Esophagus squamous epithelium (tissue), 5 donors: ENCODE measurements at regions not wholly inside any gene's neighbourhood (a gene's known extent, or its start where the extent isn't known, plus 50 kb on each side); places are given as distances from the start of the nearest gene placed in this dataset.

Experiments
- DNase-seq: peaks from one replicate; lab custom pipeline; 2025; lab: John Stamatoyannopoulos, UW
- H3K27ac ChIP-seq, 4 donors: fragments of 200-600 bp; sonication (generic); one replicate each; pipeline ENCODE4 v1.5.1; 2016 to 2019; ENCODE audit warnings: mild to moderate bottlenecking in 1 of 4
- H3K27me3 ChIP-seq, 4 donors: fragments of 200-600 bp; sonication (generic); 1 replicate in 3 of 4; 2 replicates in 1 of 4; pipeline versions ENCODE4 v1.5.1 to v1.6.0; 2017 to 2021; ENCODE audit warnings: antibody characterized with exemption in 1 of 4
- H3K36me3 ChIP-seq, 3 donors: fragments of 200-600 bp; sonication (generic); one replicate each; pipeline ENCODE4 v1.5.1; 2016 to 2019
- H3K4me1 ChIP-seq, 3 donors: fragments of 200-600 bp; sonication (generic); one replicate each; pipeline ENCODE4 v1.5.1; 2017 to 2019
- H3K4me3 ChIP-seq, 4 donors: fragments of 200-600 bp; sonication (generic); 1 replicate in 3 of 4; 2 replicates in 1 of 4; pipeline ENCODE4 v1.5.1; 2016 to 2019; ENCODE audit warnings: mild to moderate bottlenecking in 2 of 4, moderate library complexity in 1 of 4
- H3K9me3 ChIP-seq, 3 donors: fragments of 200-600 bp; sonication (generic); one replicate each; pipeline ENCODE4 v1.5.1; 2016 to 2019
- POLR2A ChIP-seq, 4 donors: fragments of 450-650 bp; IDR thresholded peaks; one replicate each; pipeline ENCODE4 v1.6.1; 2017; ENCODE audit warnings: antibody characterized with exemption in 4 of 4, mild to moderate bottlenecking in 4 of 4, moderate library complexity in 3 of 4
- WGBS, 2 donors: methylation state at CpG; one replicate each; pipeline ENCODE4 v1.1.5; 2018; 5-methylcytosine and 5-hydroxymethylcytosine counted together
- intact Hi-C: fragments of 100-400 bp; cut with DNase I; formaldehyde crosslinking; loops from one replicate; pipeline ENCODE4 v1.15.0; 2022
- TF ChIP-seq, protein P1 (sequence below), 6 experiments: fragments of 450-650 bp in 4 of 6; fragments of 200-600 bp in 2 of 6; sonication (generic) in 2 of 6; IDR thresholded peaks; one replicate each; pipeline ENCODE4 v1.5.1; 2016 to 2019; ENCODE audit warnings: antibody characterized with exemption in 6 of 6, mild to moderate bottlenecking in 4 of 6, moderate library complexity in 4 of 6
- donor health status: DM: yes; HTN: yes; CAD: no.

DNA sequence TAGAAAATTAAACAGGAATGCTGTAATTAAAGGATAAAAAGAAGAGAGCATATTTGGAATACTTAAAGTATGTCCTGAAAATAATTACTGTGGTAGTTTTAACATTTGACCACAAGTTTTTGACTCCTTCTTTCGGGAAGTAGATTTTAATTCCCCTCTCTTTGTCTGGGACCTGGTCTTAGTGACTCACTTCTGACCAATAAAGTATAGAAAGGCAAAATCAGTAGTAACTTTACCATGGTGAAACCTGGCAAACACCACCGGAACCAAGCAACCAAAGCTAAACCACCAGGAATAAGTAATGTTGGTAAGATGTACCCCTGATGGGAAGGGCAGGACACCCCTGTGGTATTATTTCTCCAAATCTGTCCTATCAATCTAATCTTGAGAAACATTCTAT, 314.8 kb downstream of the PDHA2 start:
- Histone ChIP-seq H3K4me3 (no peak overlapping the region), H3K36me3 (no peaks in the 10 kb centered on the region), H3K9me3 (no peaks in the 10 kb centered on the region), H3K27me3 (no peaks in the 10 kb centered on the region), H3K4me1 (no peaks in the 10 kb centered on the region), H3K27ac (no peak overlapping the region)
- TF ChIP-seq, protein P1, sequence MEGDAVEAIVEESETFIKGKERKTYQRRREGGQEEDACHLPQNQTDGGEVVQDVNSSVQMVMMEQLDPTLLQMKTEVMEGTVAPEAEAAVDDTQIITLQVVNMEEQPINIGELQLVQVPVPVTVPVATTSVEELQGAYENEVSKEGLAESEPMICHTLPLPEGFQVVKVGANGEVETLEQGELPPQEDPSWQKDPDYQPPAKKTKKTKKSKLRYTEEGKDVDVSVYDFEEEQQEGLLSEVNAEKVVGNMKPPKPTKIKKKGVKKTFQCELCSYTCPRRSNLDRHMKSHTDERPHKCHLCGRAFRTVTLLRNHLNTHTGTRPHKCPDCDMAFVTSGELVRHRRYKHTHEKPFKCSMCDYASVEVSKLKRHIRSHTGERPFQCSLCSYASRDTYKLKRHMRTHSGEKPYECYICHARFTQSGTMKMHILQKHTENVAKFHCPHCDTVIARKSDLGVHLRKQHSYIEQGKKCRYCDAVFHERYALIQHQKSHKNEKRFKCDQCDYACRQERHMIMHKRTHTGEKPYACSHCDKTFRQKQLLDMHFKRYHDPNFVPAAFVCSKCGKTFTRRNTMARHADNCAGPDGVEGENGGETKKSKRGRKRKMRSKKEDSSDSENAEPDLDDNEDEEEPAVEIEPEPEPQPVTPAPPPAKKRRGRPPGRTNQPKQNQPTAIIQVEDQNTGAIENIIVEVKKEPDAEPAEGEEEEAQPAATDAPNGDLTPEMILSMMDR (IDR thresholded peaks at IDR 0.05): no peak
- no peak for TF ChIP-seq POLR2A (IDR thresholded peaks at IDR 0.05)
- intact Hi-C loops: no loop called here
- WGBS, 2 donors: 62 to 76% methylated on average over 2 of the region's 2 CpGs
- no peak for DNase-seq

DNA sequence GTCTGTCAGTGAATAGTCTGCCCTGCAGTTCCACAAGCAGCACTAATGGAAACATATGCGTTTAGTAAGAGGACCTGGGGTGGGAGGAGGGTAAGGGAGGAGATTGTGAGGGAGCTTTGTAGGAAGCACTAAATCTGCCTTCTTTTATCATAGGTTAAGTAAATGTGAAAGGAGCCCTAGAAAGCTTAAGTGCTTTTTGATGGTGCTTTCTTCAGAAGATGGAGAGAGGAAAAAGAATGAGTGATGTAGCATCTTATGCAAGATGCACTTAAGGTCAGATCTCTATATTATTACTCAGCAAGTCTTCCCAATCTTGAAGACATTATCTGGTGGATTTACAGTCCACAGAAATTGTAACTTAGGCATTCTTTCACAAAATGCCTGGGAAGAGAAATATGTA, 322.7 kb downstream of the PDHA2 start:
- no peak overlapping the region for H3K4me3 ChIP-seq
- H3K4me1 ChIP-seq: no peaks in the 10 kb centered on the region
- TF ChIP-seq, protein P1 (IDR thresholded peaks at IDR 0.05): no peak
- TF ChIP-seq POLR2A (IDR thresholded peaks at IDR 0.05): no peak
- 63 to 80% methylated on average over 1 of the region's 1 CpG for WGBS, 2 donors
- H3K27ac ChIP-seq: no peak overlapping the region
- intact Hi-C loops: no loop called here
- no peak for DNase-seq
- H3K9me3 ChIP-seq: peaks cover 0 to 8% (median 0%) of the 10 kb centered on the region in 3 donors
- H3K36me3 ChIP-seq: no peaks in the 10 kb centered on the region
- H3K27me3 ChIP-seq: no peaks in the 10 kb centered on the region

DNA sequence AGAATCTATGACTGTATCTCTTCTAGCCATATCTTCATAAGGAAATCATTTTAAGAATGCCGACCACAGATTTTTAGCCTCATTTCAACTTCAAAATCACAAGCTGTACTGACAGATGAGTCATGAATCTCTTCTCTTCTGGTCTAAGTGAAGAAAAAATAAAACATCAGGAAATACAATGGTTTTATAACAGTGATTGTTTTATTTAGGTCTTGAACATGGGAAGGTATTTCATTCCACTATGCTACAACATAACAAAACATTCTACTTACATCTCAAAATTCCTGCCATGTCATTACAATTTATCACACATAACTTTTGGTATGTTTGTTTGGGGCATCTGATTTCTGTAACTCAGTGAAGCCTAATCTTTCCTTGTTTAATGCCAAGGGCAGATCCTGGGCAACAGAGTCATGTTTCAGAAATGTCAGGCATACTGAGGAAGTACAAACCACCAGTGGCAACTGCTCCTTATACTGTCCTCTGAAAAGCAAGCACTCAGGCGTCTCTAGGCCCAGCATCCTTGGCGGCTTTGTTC, 325.0 kb downstream of the PDHA2 start:
- DNase-seq: no peak
- TF ChIP-seq POLR2A (IDR thresholded peaks at IDR 0.05): no peak
- TF ChIP-seq, protein P1 (IDR thresholded peaks at IDR 0.05): no peak
- Histone ChIP-seq H3K9me3 (peaks cover 0 to 9% (median 0%) of the 10 kb centered on the region in 3 donors), H3K36me3 (no peaks in the 10 kb centered on the region), H3K27ac (no peak overlapping the region), H3K4me1 (no peaks in the 10 kb centered on the region), H3K27me3 (no peaks in the 10 kb centered on the region), H3K4me3 (no peak overlapping the region)
- 50 to 81% methylated on average over 3 of the region's 3 CpGs for WGBS, 2 donors
- intact Hi-C loops: no loop called here

DNA sequence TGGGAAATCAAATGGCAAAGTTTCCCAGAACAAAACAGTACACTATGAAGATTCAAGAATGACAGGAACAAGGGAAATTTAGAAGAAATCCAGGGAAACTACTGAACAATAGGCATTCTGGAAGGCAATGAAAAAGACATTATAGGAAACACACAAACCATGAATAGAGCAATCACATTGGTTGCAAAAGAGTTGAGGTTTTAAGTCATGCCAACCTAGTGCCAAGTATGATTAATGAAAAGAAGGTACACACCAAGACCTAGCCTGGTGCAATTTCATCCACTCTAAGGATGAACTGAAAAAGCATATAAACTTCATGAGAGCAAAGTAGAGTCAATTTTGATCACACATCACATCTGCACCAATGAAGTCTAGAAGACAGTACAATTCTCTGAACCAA, 326.9 kb downstream of the PDHA2 start:
- no peaks in the 10 kb centered on the region for H3K36me3 ChIP-seq
- H3K4me1 ChIP-seq: no peaks in the 10 kb centered on the region
- intact Hi-C loops: no loop called here
- TF ChIP-seq POLR2A (IDR thresholded peaks at IDR 0.05): no peak
- TF ChIP-seq, protein P1 (IDR thresholded peaks at IDR 0.05): no peak
- H3K27me3 ChIP-seq: no peaks in the 10 kb centered on the region
- H3K4me3 ChIP-seq: no peak overlapping the region
- no peak overlapping the region for H3K27ac ChIP-seq
- peaks cover 0 to 16% (median 0%) of the 10 kb centered on the region in 3 donors for H3K9me3 ChIP-seq
- DNase-seq: no peak

DNA sequence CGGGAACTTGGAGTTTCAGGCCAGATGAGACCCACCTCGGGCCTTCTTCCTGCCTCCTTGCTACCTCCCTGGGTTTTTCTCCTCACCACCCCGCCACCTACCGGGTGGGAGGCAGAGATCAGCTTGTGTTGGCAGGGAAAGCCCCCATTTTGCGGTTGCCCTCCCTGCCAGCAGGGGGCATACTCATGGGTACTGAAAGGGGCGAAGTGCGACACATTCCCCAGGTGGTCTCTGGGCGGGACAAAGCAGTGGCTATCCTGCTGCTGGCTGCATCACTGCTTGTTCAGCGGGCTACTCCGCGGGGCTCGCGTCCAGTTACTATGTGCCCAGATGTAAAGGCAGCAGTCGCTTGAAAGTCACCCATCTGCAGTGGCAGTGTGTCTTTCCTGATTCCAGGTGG, 330.3 kb downstream of the PDHA2 start:
- Histone ChIP-seq H3K27me3 (no peaks in the 10 kb centered on the region), H3K4me3 (no peak overlapping the region), H3K4me1 (no peaks in the 10 kb centered on the region), H3K27ac (no peak overlapping the region), H3K36me3 (no peaks in the 10 kb centered on the region), H3K9me3 (peaks cover 0 to 9% (median 0%) of the 10 kb centered on the region in 3 donors)
- no peak for TF ChIP-seq POLR2A (IDR thresholded peaks at IDR 0.05)
- TF ChIP-seq, protein P1 (IDR thresholded peaks at IDR 0.05): no peak
- 89 to 100% methylated on average over 4 to 11 of the region's 14 CpGs for WGBS, 2 donors
- DNase-seq: no peak
- intact Hi-C loops: no loop called here
